HuH-7.5 (cell line): ENCODE measurements at regions not wholly inside any gene's neighbourhood (a gene's known extent, or its start where the extent isn't known, plus 50 kb on each side); places are given as distances from the start of the nearest gene placed in this dataset.

Experiments used
- DNase-seq: peaks from one replicate; pipeline ENCODE4 v3.0.0; 2011; ENCODE audit warnings: low spot score

- DNase-seq = no peak
These were observed 60.3 kb upstream of the CSF3R start for GRCh38 chr1:36542962-36543515.

GRCh38 chr1:36542024-36542961 is 59.6 kb upstream of the CSF3R start:
- DNase-seq = no peak

- DNase-seq = no peak
These were observed 57.3 kb upstream of the CSF3R start for GRCh38 chr1:36540056-36540455.

- DNase-seq = no peak
These were observed 56.8 kb upstream of the CSF3R start for GRCh38 chr1:36539526-36539925.

- DNase-seq = no peak
These were observed 55.3 kb upstream of the CSF3R start for GRCh38 chr1:36537991-36538390.

GRCh38 chr1:36537190-36537768 is 54.6 kb upstream of the CSF3R start:
- DNase-seq = no peak

GRCh38 chr1:36536727-36537126 is 54.0 kb upstream of the CSF3R start:
- DNase-seq = no peak

- no peak for DNase-seq
These were observed 52.1 kb upstream of the CSF3R start for GRCh38 chr1:36534711-36535412.

DNA sequence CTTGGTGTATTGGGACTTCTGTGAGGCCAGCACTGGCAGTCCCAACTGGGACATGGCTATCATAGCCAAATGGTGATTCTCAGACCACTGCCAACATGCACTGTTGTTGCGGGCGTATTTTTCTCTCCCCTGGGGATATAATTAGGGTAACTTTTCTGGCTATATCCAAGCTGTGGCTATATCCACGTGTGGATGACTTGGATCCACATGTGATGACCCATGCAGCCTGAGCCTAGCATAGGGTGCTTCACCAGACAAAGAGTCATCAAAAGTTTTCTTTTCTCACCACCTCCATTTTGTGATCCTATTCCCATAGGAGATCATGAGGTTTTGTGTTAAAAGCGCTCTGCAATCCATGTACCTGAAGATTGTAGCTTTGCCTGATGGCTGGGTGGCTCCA is 51.2 kb upstream of the CSF3R start:
- no peak for DNase-seq

- no peak for DNase-seq
These were observed 50.2 kb upstream of the CSF3R start for GRCh38 chr1:36532810-36533401.
